Adrenal gland (tissue), 5 donors: ENCODE measurements at regions not wholly inside any gene's neighbourhood (a gene's known extent, or its start where the extent isn't known, plus 50 kb on each side); places are given as distances from the start of the nearest gene placed in this dataset.

Source experiments
- POLR2A ChIP-seq, 2 donors: fragments of 450-650 bp; IDR thresholded peaks; one replicate each; pipeline ENCODE4 v1.6.1; 2017; ENCODE audit warnings: antibody characterized with exemption in 2 of 2, mild to moderate bottlenecking in 2 of 2, moderate library complexity in 1 of 2
- TF ChIP-seq, protein P1 (sequence below), 6 experiments: fragments of 450-650 bp in 4 of 6; fragments of 200-600 bp in 2 of 6; sonication (generic) in 1 of 6; IDR thresholded peaks; 1 replicate in 5 of 6; 2 replicates in 1 of 6; pipeline versions ENCODE4 v1.5.1 to v1.8.0; 2016 to 2021; ENCODE audit warnings: antibody characterized with exemption in 6 of 6, mild to moderate bottlenecking in 2 of 6, moderate library complexity in 1 of 6
- donor health status: DM: no; HTN: no; CAD: no.

DNA sequence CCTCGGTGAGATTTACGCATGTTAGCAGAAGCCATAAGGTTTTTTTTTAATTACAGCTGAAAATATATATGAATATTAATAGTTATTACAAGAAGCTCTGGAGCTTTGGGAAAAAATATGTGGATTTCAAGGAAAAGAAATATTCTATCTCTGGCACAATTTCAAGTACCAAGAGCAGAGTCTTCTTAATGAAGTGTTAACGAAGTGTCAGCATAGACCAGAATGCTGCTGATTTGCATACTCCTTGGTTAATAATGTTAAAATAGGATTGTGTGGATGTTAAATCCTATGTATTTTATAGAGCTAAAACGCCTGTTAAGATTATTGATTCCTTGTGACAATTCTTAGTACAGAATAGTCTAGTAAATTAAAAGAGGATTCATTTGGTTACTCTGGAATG is 57.0 kb upstream of the FAT3 start:
- TF ChIP-seq, protein P1, sequence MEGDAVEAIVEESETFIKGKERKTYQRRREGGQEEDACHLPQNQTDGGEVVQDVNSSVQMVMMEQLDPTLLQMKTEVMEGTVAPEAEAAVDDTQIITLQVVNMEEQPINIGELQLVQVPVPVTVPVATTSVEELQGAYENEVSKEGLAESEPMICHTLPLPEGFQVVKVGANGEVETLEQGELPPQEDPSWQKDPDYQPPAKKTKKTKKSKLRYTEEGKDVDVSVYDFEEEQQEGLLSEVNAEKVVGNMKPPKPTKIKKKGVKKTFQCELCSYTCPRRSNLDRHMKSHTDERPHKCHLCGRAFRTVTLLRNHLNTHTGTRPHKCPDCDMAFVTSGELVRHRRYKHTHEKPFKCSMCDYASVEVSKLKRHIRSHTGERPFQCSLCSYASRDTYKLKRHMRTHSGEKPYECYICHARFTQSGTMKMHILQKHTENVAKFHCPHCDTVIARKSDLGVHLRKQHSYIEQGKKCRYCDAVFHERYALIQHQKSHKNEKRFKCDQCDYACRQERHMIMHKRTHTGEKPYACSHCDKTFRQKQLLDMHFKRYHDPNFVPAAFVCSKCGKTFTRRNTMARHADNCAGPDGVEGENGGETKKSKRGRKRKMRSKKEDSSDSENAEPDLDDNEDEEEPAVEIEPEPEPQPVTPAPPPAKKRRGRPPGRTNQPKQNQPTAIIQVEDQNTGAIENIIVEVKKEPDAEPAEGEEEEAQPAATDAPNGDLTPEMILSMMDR (IDR thresholded peaks at IDR 0.05), result no peak
- no peak for TF ChIP-seq POLR2A (IDR thresholded peaks at IDR 0.05)
